ENCODE measurements at regions not wholly inside any gene's neighbourhood (a gene's known extent, or its start where the extent isn't known, plus 50 kb on each side); places are given as distances from the start of the nearest gene placed in this dataset.

- no peak for DNase-seq
Measured at GRCh38 chr3:184659797-184660301, 52.0 kb downstream of the MAGEF1 start.

DNA sequence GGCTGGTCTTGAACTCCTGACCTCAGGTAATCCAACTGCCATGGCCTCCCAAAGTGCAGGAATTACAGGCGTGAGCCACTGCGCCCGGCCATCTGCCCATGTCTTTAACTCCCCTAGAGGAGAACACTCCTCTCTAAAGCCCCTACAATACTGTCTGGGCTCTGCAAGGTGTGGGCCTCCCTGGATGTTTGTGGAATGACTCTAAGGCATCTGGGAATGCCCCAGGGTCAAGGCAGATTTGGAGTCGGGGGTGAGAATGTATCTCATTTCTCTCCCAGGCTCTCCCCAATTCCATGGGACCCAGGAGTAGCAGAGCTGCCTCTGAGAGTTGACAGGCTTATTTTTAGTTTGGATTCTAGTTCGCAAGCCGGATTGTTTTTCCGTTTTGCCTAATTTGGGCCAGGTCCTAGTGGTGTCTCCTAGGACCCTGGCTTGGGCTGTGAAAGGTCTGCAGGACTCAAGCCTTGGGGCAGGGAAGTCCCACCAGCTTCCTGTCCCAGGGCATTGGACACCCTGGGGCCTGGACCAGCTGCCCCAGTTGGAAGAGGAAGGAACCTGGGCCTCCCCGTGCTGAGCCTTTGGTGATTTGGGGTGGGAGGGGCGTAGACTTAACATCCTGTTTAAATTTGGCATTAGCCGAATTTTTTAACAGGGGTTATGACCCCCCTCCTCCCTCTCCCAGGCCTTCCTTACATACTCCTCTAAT is 53.5 kb downstream of the MAGEF1 start:
- DNase-seq: no peak

GRCh38 chr3:184656829-184657681 is 54.8 kb downstream of the MAGEF1 start:
- DNase-seq: peak in 2 of 5 experiments; percentile 17 to 86

DNA sequence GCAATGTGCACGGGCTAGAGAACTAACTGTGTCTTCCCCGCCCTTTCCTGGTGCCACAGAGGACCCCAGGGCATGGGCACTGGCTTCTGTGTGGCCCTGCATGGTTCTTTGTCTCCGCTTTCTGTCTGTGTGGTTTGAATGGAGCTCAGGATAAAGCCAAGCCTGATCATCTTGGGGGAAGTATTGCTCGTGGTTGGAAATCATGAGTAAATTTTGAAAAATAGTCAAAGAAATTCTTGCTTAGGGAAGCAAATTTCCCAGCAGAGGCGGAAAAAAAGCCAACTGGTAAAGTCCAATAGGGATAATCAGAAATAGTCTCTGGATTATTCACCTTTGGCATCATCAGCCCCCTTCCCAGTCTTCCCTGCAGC is 55.4 kb downstream of the MAGEF1 start:
- no peak for DNase-seq

DNA sequence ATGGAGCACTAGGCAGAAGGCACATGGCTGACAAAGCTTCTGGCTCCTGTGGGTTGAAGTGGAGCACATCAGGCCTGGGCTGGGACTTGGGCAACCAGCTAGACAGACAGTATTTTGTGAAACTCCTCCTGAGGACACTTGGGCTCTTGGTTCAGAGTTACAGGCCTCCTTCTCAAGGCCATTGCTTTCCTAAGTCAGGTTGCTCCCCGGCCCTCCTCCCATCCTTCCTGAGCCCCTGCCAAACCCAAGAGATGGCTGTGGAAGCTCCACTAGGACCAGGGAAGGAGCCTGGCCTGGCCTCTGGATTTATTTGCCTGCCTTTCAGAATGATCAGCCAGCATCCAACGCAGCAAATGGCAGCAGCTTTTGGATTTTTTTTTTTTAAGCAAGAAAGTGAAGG is 56.3 kb downstream of the MAGEF1 start:
- DNase-seq: no peak

DNA sequence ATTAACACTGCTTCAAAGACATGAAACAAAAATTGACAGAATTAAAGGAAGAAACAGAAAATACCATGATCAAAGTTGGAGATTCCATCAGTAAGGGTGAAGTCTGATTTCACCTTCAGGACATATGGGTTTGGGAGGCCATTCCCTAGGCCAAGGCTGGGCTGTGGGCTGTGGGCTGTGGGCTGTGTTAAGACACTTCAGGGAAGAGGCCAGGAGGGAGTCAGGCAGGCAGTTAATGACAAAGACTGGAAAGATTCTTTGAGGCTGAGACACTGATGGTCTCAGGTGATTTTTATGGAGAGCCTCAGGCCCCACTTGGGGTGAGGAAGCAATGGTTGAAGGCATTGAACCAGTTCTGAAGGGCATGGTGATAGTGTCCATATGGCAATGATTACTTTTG is 57.5 kb downstream of the MAGEF1 start:
- no peak for DNase-seq

DNA sequence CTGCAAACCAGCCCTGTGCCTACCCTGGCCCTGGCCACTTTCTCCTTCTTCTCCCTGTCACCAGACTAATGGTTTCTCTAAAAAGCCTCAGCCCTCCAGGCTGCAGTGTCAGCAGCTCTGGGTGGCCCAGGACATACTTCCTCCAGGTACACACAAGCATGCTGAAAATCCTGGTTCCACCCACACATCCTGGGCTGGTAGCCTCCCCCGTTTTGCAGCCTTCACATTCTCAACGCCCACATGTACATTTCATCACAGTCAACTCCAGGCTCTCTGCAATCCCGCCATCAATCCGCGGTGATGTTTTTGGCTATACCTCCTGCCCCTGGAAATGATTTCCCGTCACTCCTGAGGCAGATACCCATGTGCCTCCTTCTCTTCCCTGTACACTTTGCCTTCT is 59.4 kb downstream of the MAGEF1 start:
- DNase-seq: no peak

DNA sequence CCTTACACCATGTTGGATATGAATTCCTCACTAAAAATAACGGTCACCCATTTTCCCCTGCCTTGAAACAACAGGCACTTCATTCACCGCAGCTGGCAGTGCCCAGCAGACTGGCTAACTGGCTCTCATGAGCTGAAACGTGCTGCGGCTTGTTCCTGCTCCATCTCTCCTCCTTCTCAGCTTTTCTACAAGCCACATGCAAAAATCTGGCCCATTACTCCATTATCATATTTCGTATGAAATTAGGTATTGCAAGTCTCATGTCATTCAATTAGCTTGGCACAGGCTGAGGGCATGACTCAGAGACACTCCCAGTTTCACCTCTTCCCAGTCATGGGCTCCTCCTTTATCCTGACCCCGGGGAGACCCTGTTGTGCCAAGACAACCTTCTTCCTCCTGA is 60.0 kb downstream of the MAGEF1 start:
- DNase-seq: no peak

DNA sequence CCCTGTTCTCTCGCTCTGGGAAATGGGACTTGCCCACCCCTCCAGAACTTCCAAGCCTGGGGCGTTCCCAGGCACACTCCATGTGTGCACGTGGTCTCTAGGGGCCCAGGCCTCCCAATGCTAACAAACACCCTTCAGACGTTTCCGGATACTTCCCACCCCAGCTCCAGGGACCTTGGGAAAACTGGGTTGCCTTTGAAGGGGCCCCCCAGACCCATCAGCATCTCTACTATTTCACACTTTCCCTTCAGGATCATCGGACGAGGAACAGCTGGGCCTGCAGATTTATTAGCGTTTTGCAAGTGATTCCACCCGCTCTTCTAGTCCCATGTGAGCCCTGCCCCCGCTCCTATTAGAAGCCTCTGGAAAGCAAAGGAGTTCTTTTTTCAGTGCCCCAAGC is 63.2 kb downstream of the MAGEF1 start:
- no peak for DNase-seq

DNA sequence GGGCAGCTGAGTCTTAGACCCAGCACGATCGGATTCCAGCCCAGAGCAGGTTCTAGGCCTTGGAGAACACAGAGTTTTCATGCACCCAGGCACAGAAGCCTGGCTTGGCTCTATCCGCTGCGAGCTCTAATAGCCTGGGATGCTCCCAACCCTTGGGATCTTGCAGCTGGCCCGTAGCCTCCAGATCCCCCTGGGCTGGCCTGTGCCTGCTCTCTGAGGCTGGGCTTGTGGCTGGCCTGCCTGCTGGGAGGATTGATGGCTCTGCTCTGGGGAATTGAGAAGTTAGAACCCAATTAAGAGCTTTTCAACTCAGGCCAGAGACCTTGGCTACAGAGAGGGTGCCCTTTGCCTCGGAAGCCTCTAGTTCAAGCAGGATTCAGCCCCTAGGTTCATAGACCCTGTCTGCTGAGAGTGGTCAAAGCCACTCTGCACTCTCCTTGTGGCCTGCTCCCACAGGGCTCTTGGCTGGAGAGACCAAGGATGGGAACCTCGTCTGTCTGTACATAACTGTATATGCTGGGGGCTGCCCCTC is 64.4 kb downstream of the MAGEF1 start:
- no peak for DNase-seq

DNA sequence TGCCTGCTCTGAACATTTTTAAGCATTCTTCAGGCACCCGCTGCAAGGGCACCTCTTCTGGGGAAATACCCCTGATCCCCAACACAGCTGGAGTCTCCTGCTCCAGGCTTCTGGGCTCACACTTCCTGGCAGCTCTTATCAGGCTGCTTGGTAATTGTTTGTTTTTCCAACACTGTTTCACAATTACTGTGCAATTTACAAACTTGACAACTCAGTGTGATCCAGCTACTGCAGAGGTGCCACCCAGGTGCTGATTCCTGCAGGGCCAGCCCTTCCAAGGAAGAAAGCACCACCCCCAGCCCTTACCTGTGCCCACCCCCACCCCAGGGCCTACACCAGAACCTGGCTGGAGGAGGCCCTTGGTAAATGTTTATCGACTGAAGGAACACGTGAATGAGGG is 66.5 kb downstream of the MAGEF1 start:
- no peak for DNase-seq

DNA sequence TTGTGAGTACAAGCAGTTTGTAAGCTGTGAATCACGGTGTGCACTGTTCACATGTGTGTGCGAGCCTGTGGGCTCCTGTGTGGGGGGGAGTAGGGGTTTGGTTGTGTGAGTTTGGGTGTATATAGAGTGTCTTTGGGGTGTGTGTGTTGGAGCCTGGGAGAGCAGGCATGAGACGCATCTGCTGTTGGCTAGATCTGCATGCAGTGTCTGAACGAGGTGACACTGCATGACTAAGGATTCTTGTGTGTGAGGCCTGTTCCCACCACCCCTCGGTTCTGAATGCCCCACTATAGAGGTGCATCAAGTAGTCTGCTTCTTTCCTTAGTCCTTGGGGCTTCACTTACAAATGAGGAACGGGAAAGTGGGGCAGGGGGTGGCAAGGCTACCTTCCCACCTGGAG is 68.4 kb downstream of the MAGEF1 start:
- DNase-seq: no peak

DNA sequence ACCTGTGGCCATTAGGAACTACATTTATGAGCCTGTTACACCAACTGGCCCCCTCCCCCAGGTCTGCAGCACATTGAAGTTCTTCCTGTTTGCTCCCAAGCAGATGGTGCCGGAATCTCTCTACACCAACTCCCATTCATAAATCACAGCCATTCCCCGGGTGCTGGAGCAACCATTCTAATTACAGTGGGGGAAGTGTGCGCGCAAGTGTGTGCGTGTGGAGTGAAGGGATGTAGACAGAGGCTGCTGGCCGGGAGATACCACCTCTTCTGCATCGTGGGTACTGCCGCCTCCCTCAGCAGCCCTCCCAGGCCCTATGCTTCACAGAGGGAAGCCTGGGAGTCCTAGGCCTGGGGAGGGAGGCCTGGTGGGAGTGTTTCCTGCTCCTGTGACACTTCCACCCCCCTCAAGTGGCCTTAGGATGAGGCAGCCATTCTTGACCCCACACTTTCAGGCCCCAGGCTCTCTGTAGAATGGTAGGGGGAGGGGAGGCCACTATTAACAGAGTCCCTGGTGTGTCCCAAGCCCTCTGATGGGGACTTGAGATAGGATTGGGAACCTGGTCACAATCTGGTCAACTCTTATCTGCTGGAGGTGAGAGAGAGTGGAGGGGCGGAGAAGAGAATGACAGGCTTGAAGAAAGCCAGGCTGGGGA is 69.1 kb downstream of the MAGEF1 start:
- no peak for DNase-seq

GRCh38 chr3:184641430-184641829 is 70.4 kb downstream of the MAGEF1 start:
- DNase-seq: no peak

- no peak for DNase-seq
Measured at GRCh38 chr3:184639351-184639750, 72.5 kb downstream of the MAGEF1 start.

- DNase-seq: peak in 1 of 5 experiments; percentile 46
Measured at GRCh38 chr3:184637705-184638104, 74.2 kb downstream of the MAGEF1 start.

GRCh38 chr3:184636741-184637316 is 75.0 kb downstream of the MAGEF1 start:
- peak in 2 of 5 experiments; percentile 26 to 92 for DNase-seq

- DNase-seq: no peak
Measured at GRCh38 chr3:184635774-184636173, 74.2 kb downstream of the EPHB3 start.

DNA sequence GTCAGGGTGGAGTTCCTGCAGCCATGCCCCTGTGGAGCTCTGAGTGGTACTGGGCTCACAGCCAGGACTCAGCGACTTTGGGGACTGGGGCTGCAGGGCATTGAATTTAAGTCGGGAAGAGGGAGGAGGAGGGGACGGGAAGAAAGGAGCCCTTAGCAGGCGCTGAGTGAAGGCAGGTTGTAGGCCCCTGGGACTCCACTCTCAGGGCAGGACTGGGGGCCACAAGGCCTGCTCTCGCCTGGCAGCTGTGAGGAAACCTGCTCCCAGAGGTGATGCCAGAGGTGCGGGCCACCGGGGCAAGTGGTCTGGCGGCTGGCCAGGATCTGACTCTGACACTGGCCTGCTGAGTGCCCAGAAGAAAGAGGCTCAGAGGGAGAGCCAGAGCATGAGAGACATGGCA is 73.5 kb downstream of the EPHB3 start:
- no peak for DNase-seq

GRCh38 chr3:184633237-184633579 is 71.6 kb downstream of the EPHB3 start:
- DNase-seq: no peak

- no peak for DNase-seq
Measured at GRCh38 chr3:184632551-184633236, 71.1 kb downstream of the EPHB3 start.
